ENCODE measurements at regions not wholly inside any gene's neighbourhood (a gene's known extent, or its start where the extent isn't known, plus 50 kb on each side); places are given as distances from the start of the nearest gene placed in this dataset.
"Not testable (repeated sequence)": the region's sequence is repeated elsewhere in the genome, so short reads cannot be mapped to it uniquely, and the experiment has no call there.

- intact Hi-C loops (cut with DNase I): not testable (repeated sequence)
These were observed 1764.6 kb upstream of the DEFB115 start for GRCh38 chr20:29492840-29493239.

DNA sequence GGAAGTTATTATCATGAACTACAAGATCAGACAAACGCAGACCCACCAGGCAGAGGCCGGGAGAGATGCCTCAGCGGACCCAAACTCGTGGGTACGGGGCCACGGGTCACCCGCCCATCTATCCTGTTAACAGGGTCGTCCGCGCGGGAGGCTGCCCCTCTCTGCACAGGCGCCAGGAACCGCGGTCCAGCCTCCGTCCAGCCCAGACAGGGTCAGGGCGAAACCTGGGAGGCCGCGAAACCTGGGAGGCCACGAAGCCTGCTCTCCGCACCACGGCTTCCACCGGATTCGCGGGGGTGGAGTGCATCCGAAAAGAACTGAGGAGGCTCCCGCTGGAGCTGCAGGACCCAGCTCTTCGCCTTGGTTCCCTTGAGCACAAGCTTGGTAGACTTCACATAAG, 1760.7 kb upstream of the DEFB115 start:
- intact Hi-C loops (cut with DNase I): not testable (repeated sequence)
- peak in 1 of 42 donors; percentile 6 for DNase-seq

More at GRCh38 chr20:29492840-29493239, 1764.6 kb upstream of the DEFB115 start:
- DNase-seq: not testable (repeated sequence)

DNA sequence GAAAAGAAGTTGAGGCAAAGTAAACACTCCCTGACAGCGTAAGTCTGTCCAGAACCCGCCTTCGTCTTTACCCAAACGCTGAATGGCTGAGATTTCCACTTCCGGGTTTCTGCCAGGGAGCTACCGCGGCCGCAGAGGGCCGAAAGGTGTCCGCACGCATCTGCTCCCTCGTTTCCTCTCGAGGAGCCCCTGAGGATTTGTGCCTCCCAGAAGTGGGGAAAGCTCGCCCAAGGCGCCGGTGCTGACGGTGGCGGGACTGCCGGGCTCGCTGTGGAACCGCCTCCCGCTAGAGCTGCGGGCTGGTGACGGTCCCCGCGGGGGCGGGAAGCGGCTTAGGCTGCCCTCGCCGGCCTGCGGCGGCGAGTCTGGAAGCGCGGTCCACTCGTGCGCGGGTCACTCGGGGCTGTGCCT, 1760.2 kb upstream of the DEFB115 start:
- peak in 8 of 42 donors; percentile 20 to 82 (median 38) for DNase-seq
- intact Hi-C loops (cut with DNase I): no loop called here

- DNase-seq: peak in 13 of 42 donors; percentile 8 to 45 (median 22)
- intact Hi-C loops (cut with DNase I): not testable (repeated sequence)
These were observed 1759.8 kb upstream of the DEFB115 start for GRCh38 chr20:29497684-29498083.

DNA sequence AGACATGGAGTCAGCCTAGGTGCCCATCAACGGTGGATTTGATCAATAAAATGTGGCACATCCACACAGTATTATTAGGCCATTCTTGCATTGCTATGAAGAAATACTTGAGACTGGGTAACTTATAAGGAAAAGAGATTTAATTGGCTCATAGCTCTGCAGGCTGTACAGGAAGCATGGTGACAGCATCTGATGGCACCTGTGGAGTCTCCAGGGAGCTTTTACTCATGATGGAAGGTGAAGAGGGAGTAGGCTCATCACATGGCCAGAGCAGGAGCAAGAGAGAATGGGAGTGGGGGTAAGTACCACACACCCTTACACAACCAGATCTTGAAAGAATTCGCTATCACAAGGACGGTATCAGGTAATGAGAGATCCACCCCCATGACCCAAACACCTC, 1756.7 kb upstream of the DEFB115 start:
- intact Hi-C loops (cut with DNase I): not testable (repeated sequence)
- DNase-seq: peak in 1 of 42 donors; percentile 39

- intact Hi-C loops (cut with DNase I): not testable (repeated sequence)
- peak in 2 of 42 donors; percentile 32 to 37 for DNase-seq
These were observed 1742.8 kb upstream of the DEFB115 start for GRCh38 chr20:29514634-29515033.

DNA sequence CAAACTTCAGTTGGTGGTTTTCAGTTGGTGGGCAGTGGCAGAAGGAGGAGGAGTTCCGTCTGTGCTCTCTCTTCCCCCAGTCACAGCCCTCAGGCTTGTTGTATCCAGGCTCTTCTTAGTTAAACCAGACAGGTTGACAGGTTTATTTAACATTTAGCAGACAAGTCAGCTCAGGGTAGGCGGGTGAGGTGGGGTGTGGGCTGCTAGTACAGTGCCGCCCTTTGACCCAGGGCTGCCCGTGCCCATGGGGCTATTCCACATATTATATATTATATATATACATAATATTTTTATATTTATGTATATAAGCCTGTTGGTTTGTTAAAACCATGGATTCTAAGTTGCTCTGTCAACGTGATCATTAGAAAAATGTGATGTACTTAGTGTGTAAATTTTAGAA, 1740.6 kb upstream of the DEFB115 start:
- intact Hi-C loops (cut with DNase I): not testable (repeated sequence)

DNA sequence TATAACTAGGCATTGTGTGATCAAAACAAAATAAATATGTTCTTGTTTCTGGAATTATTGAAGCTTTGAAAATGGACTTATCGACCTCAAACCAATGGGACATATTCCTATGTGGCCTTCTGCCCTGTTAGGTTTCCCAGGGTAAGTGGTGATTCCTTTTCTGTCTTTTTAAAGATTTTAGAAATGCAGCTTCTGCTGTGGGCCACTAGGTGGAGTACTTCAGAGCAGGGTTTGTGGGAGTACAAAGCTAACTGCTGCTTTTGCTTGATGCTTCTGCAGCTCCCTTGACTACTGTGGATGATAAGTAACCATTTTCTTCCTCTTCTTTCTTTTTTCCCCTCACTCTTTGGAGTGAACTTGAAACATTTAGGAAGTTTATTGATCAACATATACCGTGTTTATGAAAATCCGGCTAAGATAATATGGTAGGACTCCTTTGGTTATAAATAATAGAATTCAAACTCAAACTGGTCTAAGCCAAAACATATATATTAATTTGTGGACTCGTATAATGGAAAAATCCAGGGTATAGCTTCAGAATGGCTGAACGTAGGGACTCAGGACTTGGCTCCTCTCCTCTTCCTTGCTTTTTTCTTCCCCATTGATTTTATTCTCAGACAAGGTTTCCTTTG, 1737.7 kb upstream of the DEFB115 start:
- intact Hi-C loops (cut with DNase I); DNase-seq: not testable (repeated sequence)

More for the DNA sequence above, 1740.6 kb upstream of the DEFB115 start:
- DNase-seq: peak in 2 of 42 donors; percentile 32 to 44

- intact Hi-C loops (cut with DNase I): loop anchor here (10.0 kb wide), 1 partner anchor 89 kb away; no protein-coding TSS in a partner anchor
- DNase-seq: peak in 1 of 42 donors; percentile 17
These were observed 1723.8 kb upstream of the DEFB115 start for GRCh38 chr20:29533566-29534177.

DNA sequence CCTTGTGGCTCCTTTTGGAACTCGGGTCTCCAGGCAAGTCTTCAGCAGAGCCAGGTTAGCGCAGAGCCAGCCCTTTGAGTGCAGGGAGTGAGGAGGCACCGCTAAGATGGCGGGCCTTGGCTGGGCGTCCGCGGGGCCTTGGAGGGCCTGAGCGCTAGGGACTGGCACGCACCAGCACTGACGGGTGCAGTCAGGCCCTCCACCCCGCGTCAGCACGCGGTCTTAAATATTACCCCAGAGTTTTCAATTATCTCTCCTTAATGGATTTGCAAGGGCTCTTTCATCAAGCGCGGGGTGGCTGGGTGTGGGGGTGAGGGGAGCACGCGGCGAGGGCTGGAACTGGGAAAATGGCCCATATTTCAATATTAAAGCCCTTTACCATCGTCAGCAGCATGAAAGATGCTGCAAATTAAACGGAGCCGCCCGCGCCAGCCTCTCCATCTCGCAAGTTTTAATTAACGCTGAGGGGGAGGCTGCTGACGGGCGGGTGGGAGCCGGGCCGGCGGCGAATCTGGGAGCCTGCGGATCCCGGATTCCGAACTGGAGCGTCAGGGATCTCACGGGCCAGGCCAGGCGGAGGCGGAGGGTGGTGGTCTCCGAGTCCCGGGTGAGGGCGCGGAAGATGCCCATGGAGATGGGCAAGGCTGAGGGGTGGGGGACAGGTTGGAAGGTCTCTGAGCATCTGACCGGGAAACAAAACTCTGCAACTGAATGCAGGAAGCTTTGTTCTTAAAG, 1690.4 kb upstream of the DEFB115 start:
- intact Hi-C loops (cut with DNase I); DNase-seq: not testable (repeated sequence)

GRCh38 chr20:29567671-29568070, 1689.8 kb upstream of the DEFB115 start:
- DNase-seq; intact Hi-C loops (cut with DNase I): not testable (repeated sequence)

DNA sequence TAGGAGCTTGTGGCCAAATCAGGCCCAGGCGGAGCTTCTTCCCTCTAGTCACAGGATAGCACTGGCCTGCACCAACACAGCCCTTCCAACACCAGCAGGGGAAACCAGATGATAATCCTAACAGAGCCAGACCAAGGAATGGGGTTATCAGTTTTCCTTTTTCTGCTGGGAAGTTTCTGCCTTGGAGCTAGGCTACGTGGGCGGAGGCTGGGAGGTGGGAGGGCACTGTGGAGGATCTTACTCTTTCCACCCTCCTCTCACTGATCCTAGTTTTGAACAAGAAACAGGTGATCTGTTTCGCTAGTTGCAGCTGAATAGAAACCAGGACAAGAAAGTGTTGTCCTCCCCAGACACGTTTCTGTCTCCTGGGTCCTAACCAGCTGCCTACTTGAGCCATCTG, 1687.3 kb upstream of the DEFB115 start:
- DNase-seq: peak in 20 of 42 donors; percentile 4 to 65 (median 30)
- intact Hi-C loops (cut with DNase I): not testable (repeated sequence)

GRCh38 chr20:29589530-29589929, 1667.9 kb upstream of the DEFB115 start:
- intact Hi-C loops (cut with DNase I); DNase-seq: not testable (repeated sequence)

- DNase-seq; intact Hi-C loops (cut with DNase I): not testable (repeated sequence)
These were observed 1653.3 kb upstream of the DEFB115 start for GRCh38 chr20:29604163-29604562.

GRCh38 chr20:29606171-29606570, 1651.3 kb upstream of the DEFB115 start:
- DNase-seq; intact Hi-C loops (cut with DNase I): not testable (repeated sequence)

DNA sequence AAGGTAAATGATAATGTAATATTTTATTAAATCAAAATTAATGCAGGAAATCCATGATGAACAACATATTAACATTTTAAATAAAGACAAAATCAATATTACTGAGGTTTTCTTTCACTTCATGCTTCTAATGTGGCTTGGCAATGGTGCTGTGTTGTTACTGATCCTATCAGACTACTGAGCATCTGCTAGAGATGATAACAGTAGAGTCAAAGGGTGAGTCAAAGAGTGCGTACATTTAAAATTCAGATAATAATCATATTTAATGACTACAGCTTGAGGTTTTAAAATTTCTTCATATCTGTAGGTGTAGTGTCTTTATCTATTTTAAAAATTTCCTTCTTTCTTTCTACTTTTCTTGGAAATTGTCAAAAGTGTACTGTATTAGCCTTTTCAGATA, 1628.1 kb upstream of the DEFB115 start:
- DNase-seq; intact Hi-C loops (cut with DNase I): not testable (repeated sequence)
